Mucosa of rectum (tissue), 2 donors: ENCODE measurements at regions not wholly inside any gene's neighbourhood (a gene's known extent, or its start where the extent isn't known, plus 50 kb on each side); places are given as distances from the start of the nearest gene placed in this dataset.
"Not testable (repeated sequence)": the region's sequence is repeated elsewhere in the genome, so short reads cannot be mapped to it uniquely, and the experiment has no call there.

Experiments used
- H3K27ac ChIP-seq, 2 donors: one replicate each; pipeline ENCODE4 v1.7.0; 2013; ENCODE audit warnings: inconsistent platforms in 2 of 2, low read depth in 2 of 2, low read length in 2 of 2
- H3K27me3 ChIP-seq, 2 donors: one replicate each; pipeline ENCODE4 v1.7.0; 2013; ENCODE audit warnings: low read length in 2 of 2; ENCODE audit not compliant: control insufficient read depth in 2 of 2, insufficient read depth in 2 of 2
- H3K36me3 ChIP-seq, 2 donors: one replicate each; pipeline ENCODE4 v1.7.0; 2013; ENCODE audit warnings: low read length in 2 of 2; ENCODE audit not compliant: control insufficient read depth in 2 of 2, insufficient read depth in 2 of 2
- H3K4me1 ChIP-seq, 2 donors: one replicate each; pipeline ENCODE4 v1.7.0; 2013; ENCODE audit warnings: low read length in 2 of 2, mild to moderate bottlenecking in 1 of 2; ENCODE audit not compliant: control insufficient read depth in 2 of 2, insufficient read depth in 2 of 2
- H3K4me3 ChIP-seq, 2 donors: one replicate each; pipeline ENCODE4 v1.7.0; 2013; ENCODE audit warnings: low read length in 2 of 2
- H3K9ac ChIP-seq, 2 donors: one replicate each; pipeline ENCODE4 v1.7.0; 2013; ENCODE audit warnings: low read length in 2 of 2, low read depth in 1 of 2, mild to moderate bottlenecking in 1 of 2
- H3K9me3 ChIP-seq, 2 donors: one replicate each; pipeline ENCODE4 v1.7.0; 2013; ENCODE audit warnings: low read length in 2 of 2; ENCODE audit not compliant: control insufficient read depth in 2 of 2
- donor health status: healthy.
- donor health status: Normal muscosa, but diverticular disease.

DNA sequence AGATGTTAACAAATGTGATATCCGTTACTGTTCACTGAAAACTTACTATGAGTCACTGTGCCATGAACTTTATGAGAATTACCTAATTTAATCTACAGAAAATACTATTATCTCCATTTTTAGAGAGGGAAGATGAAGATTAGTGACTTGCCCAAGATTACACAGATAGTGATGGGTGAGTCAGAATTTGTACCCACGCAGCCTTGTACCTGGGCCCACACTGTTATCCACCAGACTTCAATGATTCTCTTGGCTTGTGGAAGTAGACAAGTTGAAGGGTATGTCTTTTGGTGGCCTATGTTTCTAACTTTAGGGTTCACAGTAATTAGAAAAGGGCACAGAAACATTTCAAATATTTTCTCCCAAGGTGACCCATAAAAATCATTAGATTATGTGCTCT is 472.5 kb upstream of the NR3C2 start:
- no peaks in the 10 kb centered on the region for H3K36me3 ChIP-seq
- H3K9me3 ChIP-seq = no peaks in the 10 kb centered on the region
- H3K27ac ChIP-seq = no peak overlapping the region
- H3K27me3 ChIP-seq = no peaks in the 10 kb centered on the region
- no peak overlapping the region for H3K9ac ChIP-seq
- H3K4me3 ChIP-seq = no peak overlapping the region
- H3K4me1 ChIP-seq = no peaks in the 10 kb centered on the region

- H3K9ac ChIP-seq = no peak overlapping the region
- H3K27me3 ChIP-seq = no peaks in the 10 kb centered on the region
- H3K4me1 ChIP-seq = no peaks in the 10 kb centered on the region
- H3K4me3 ChIP-seq = no peak overlapping the region
- no peak overlapping the region for H3K27ac ChIP-seq
- H3K9me3 ChIP-seq = no peaks in the 10 kb centered on the region
- H3K36me3 ChIP-seq = no peaks in the 10 kb centered on the region
These were observed 472.1 kb upstream of the NR3C2 start for GRCh38 chr4:148914301-148914700.

- no peak overlapping the region for H3K27ac ChIP-seq
- no peaks in the 10 kb centered on the region for H3K4me1 ChIP-seq
- no peaks in the 10 kb centered on the region for H3K36me3 ChIP-seq
- no peaks in the 10 kb centered on the region for H3K27me3 ChIP-seq
- no peaks in the 10 kb centered on the region for H3K9me3 ChIP-seq
- H3K4me3 ChIP-seq = no peak overlapping the region
- no peak overlapping the region for H3K9ac ChIP-seq
These were observed 461.2 kb upstream of the NR3C2 start for GRCh38 chr4:148903388-148903787.

- H3K9ac ChIP-seq = no peak overlapping the region
- H3K4me1 ChIP-seq = no peaks in the 10 kb centered on the region
- no peaks in the 10 kb centered on the region for H3K27me3 ChIP-seq
- peaks cover 2 to 5% of the 10 kb centered on the region in 2 donors for H3K9me3 ChIP-seq
- H3K27ac ChIP-seq = no peak overlapping the region
- H3K36me3 ChIP-seq = no peaks in the 10 kb centered on the region
- H3K4me3 ChIP-seq = no peak overlapping the region
These were observed 459.0 kb upstream of the NR3C2 start for GRCh38 chr4:148901075-148901705.

- H3K27me3 ChIP-seq, H3K36me3 ChIP-seq, H3K9ac ChIP-seq, H3K9me3 ChIP-seq, H3K4me1 ChIP-seq, H3K4me3 ChIP-seq, H3K27ac ChIP-seq: not testable (repeated sequence)
These were observed 455.9 kb upstream of the NR3C2 start for GRCh38 chr4:148898139-148898538.

- H3K4me3 ChIP-seq = no peak overlapping the region
- H3K36me3 ChIP-seq = no peaks in the 10 kb centered on the region
- no peak overlapping the region for H3K27ac ChIP-seq
- no peaks in the 10 kb centered on the region for H3K4me1 ChIP-seq
- H3K9ac ChIP-seq = no peak overlapping the region
- peaks cover 3% of the 10 kb centered on the region in 2 donors for H3K9me3 ChIP-seq
- H3K27me3 ChIP-seq = no peaks in the 10 kb centered on the region
These were observed 450.9 kb upstream of the NR3C2 start for GRCh38 chr4:148893095-148893494.

DNA sequence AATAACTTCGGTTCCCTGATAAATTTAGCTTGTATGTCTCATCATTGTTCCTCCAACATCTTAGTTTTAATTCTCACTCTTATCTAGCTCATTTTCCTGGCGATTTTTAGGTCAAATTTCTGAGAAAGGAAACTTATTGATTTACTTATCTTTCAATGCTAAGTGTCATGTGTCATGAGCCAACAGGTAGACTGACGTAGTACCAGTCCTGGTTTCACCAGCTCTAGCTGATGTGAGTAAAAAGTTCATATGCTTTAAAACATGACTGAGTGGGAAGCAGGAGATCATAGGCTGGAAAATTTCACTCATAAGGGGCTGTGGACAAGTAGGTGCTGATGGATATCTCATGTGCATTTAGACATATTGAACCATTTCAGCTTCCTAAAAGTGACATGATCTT is 441.7 kb upstream of the NR3C2 start:
- Histone ChIP-seq H3K4me1 (no peaks in the 10 kb centered on the region), H3K27me3 (no peaks in the 10 kb centered on the region), H3K4me3 (no peak overlapping the region), H3K36me3 (no peaks in the 10 kb centered on the region), H3K9ac (no peak overlapping the region), H3K9me3 (no peaks in the 10 kb centered on the region), H3K27ac (no peak overlapping the region)

- H3K36me3 ChIP-seq = no peaks in the 10 kb centered on the region
- H3K27ac ChIP-seq = no peak overlapping the region
- no peak overlapping the region for H3K4me3 ChIP-seq
- H3K9ac ChIP-seq = no peak overlapping the region
- H3K27me3 ChIP-seq = no peaks in the 10 kb centered on the region
- no peaks in the 10 kb centered on the region for H3K4me1 ChIP-seq
- H3K9me3 ChIP-seq = no peaks in the 10 kb centered on the region
These were observed 441.2 kb upstream of the NR3C2 start for GRCh38 chr4:148883435-148883834.

DNA sequence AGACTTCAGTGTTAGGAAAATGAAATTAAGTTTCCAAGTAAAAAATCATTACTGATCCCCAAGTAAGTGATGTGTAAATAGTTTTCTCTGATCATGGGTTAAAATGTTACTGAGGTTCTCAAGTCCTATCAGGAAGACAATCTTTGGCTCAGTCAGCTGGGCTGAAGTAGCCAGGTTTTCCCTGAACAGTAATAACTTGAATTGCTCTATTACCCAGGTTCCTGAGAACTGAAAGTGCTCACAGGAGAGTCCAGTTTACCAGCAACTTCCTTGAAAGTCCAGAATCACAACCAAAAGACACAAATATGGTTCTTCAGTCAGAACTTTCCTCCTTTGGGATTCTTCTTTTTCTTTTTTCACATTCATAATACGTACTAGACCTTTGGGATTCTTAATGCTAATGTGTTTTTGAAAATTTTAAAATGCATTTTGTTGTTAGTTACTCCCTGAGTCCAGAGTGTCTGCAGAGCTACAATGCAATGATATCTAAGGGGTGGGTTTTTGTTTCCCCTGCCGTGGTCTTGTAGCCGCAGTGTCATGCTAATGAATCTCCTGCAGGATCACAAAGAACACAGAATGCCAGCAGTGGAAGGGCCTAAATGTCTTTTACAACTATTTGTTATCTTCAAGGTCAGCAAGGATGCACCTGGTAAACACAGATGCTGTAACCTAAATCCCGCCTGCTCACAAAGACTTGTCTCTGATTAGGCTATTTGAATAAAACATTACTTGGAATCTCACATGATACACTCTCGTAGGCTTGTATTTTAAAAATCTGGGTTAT is 439.8 kb upstream of the NR3C2 start:
- H3K36me3 ChIP-seq = no peaks in the 10 kb centered on the region
- no peak overlapping the region for H3K9ac ChIP-seq

GRCh38 chr4:148874331-148874730 is 432.1 kb upstream of the NR3C2 start:
- H3K9me3 ChIP-seq = no peaks in the 10 kb centered on the region
- H3K36me3 ChIP-seq = no peaks in the 10 kb centered on the region
- H3K4me1 ChIP-seq = no peaks in the 10 kb centered on the region
- H3K27me3 ChIP-seq = no peaks in the 10 kb centered on the region
- H3K27ac ChIP-seq = no peak overlapping the region
- no peak overlapping the region for H3K4me3 ChIP-seq
- no peak overlapping the region for H3K9ac ChIP-seq

More for the DNA sequence above, 439.8 kb upstream of the NR3C2 start:
- Histone ChIP-seq H3K4me1 (no peaks in the 10 kb centered on the region), H3K27me3 (no peaks in the 10 kb centered on the region), H3K27ac (peak overlapping the region in 1 of 2 donors; percentile 23), H3K9me3 (no peaks in the 10 kb centered on the region), H3K4me3 (no peak overlapping the region)
